Mesothelial cell of epicardium (in vitro differentiated cells): ENCODE measurements at regions not wholly inside any gene's neighbourhood (a gene's known extent, or its start where the extent isn't known, plus 50 kb on each side); places are given as distances from the start of the nearest gene placed in this dataset.

Source experiments
- DNase-seq, 2 experiments: peaks; one replicate each; pipeline ENCODE4 v3.0.0; 2021; ENCODE audit warnings: low spot score in 2 of 2; ENCODE audit not compliant: unreplicated experiment in 2 of 2
- H3K27ac Mint-ChIP-seq: 2 replicates; pipeline ENCODE4 v1.8.0; 2021; ENCODE audit warnings: mixed read lengths
- H3K27me3 Mint-ChIP-seq: 2 replicates; pipeline ENCODE4 v1.8.0; 2021; ENCODE audit warnings: low read depth, mixed read lengths
- H3K36me3 Mint-ChIP-seq: 2 replicates; pipeline ENCODE4 v1.8.0; 2021; ENCODE audit warnings: mixed read lengths
- H3K4me1 Mint-ChIP-seq: 2 replicates; pipeline ENCODE4 v1.8.0; 2021; ENCODE audit warnings: mixed read lengths
- H3K4me3 Mint-ChIP-seq: 2 replicates; pipeline ENCODE4 v1.8.0; 2021; ENCODE audit warnings: mild to moderate bottlenecking, moderate library complexity, mixed read lengths
- H3K9me3 Mint-ChIP-seq: 2 replicates; pipeline ENCODE4 v1.8.0; 2021; ENCODE audit warnings: mixed read lengths
- TF ChIP-seq, protein P1 (sequence below): fragments of 200-600 bp; sonication (generic); IDR thresholded peaks from one replicate; pipeline ENCODE4 v1.5.0; 2021; ENCODE audit warnings: antibody characterized with exemption; ENCODE audit not compliant: unreplicated experiment

DNA sequence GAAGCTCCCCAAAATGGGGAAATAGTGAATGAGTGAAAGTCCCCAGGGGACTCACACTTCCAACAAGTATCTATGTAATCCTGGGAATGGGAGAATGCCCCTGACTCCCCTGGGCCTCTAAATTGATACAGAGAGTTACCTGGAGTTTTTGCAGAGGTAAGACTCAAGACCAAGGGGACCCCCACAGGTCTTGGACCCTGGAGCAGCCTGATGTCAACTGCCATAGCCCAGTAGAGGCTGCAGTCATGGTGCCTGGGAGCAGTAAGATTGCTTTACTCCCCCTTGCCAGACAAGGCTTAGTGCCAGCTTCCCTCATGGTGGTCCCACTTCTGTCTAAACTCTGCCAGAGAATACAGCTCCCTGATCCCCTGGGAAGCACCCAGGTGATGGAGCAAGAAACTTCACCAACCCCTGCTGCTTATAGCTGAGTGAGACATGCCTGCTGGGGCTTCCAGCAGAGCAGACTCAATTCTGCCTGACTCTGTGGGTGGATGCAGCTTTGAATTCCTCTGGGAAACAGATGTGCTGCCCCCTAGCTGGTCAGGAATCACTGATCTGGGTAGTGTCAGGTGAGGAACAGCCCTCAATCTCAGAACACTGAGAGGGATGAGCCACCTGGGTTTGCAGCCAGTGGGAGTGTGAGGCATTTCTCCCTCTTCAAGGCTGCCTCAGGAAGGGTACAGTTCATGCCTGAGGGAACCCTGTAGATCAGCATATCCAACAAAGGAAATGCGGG is 485.9 kb downstream of the NSUN3 start:
- H3K9me3 Mint-ChIP-seq: peaks cover 33% of the 10 kb centered on the region
- H3K4me3 Mint-ChIP-seq: no peak overlapping the region
- H3K27ac Mint-ChIP-seq: no peak overlapping the region

DNA sequence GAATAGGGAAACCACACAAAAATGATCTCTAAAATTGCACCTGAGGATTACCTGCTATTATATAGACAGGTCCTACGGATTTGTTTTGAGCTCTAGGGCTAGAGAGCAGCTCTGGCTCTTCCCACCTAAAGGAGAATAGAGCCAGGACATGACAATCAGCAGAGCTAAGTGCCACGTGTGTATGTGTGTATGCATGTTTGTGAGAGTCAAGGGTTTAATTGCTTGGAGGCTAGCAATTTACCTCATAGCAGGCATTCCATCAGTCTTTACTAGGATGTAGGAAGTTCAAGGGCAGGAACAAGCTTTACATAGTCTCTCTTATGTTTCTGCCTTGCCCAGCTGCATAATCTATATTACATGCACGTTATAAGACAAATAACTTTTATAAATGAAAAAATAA is 498.2 kb downstream of the NSUN3 start:
- Mint-ChIP-seq H3K9me3 (peaks cover 16% of the 10 kb centered on the region), H3K27me3 (no peaks in the 10 kb centered on the region), H3K27ac (no peak overlapping the region), H3K4me1 (no peaks in the 10 kb centered on the region), H3K4me3 (no peak overlapping the region), H3K36me3 (no peaks in the 10 kb centered on the region)
- TF ChIP-seq, protein P1, sequence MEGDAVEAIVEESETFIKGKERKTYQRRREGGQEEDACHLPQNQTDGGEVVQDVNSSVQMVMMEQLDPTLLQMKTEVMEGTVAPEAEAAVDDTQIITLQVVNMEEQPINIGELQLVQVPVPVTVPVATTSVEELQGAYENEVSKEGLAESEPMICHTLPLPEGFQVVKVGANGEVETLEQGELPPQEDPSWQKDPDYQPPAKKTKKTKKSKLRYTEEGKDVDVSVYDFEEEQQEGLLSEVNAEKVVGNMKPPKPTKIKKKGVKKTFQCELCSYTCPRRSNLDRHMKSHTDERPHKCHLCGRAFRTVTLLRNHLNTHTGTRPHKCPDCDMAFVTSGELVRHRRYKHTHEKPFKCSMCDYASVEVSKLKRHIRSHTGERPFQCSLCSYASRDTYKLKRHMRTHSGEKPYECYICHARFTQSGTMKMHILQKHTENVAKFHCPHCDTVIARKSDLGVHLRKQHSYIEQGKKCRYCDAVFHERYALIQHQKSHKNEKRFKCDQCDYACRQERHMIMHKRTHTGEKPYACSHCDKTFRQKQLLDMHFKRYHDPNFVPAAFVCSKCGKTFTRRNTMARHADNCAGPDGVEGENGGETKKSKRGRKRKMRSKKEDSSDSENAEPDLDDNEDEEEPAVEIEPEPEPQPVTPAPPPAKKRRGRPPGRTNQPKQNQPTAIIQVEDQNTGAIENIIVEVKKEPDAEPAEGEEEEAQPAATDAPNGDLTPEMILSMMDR: no peak
- DNase-seq: no peak

More for the DNA sequence above, 485.9 kb downstream of the NSUN3 start:
- TF ChIP-seq, protein P1: no peak
- DNase-seq: no peak
- Mint-ChIP-seq H3K4me1 (peaks cover 5% of the 10 kb centered on the region), H3K36me3 (peaks cover 4% of the 10 kb centered on the region), H3K27me3 (no peaks in the 10 kb centered on the region)

DNA sequence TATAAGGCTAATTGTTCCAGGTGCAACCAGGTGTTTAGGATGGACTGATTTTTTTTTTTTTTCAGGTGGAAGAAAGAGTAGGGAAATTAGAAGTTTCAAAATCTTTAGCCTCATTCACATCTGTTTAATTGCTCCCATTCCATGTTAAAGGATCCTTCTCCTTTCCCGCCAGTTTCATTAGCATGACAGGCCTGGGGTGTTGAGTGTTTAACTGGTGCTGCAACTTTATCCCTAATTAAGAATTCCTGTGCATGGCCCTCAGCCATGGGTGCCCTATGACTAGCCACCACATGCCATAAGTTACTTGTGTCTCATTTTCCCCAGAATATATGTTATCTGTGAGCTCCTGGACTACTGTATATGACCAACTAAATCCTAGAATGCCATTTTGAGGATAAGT is 501.4 kb downstream of the NSUN3 start:
- TF ChIP-seq, protein P1: no peak
- peaks cover 8% of the 10 kb centered on the region for H3K9me3 Mint-ChIP-seq
- no peaks in the 10 kb centered on the region for H3K36me3 Mint-ChIP-seq
- no peaks in the 10 kb centered on the region for H3K27me3 Mint-ChIP-seq
- no peak for DNase-seq
- H3K27ac Mint-ChIP-seq: no peak overlapping the region
- H3K4me1 Mint-ChIP-seq: peaks cover 2% of the 10 kb centered on the region
- no peak overlapping the region for H3K4me3 Mint-ChIP-seq

DNA sequence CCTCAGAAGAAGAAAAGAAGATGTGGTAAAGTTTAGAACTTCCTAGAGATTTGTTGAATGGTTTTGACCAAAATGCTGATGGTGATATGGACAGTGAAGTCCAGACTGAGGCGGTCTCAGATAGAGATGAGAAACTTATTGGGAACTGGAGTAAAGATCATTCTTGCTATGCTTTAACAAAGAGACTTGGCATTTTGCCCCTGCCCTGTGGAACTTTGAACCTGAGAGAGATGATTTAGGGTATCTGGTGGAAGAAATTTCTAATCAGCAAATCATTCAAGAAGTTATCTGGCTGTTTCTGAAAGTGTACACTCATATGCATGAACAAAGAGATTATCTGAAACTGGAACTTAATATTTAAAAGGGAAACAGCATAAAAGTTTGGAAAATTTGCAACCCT is 505.2 kb downstream of the NSUN3 start:
- TF ChIP-seq, protein P1: no peak
- H3K27ac Mint-ChIP-seq: no peak overlapping the region
- H3K4me1 Mint-ChIP-seq: peaks cover 3% of the 10 kb centered on the region
- DNase-seq: no peak
- no peaks in the 10 kb centered on the region for H3K36me3 Mint-ChIP-seq
- peaks cover 6% of the 10 kb centered on the region for H3K9me3 Mint-ChIP-seq
- H3K27me3 Mint-ChIP-seq: no peaks in the 10 kb centered on the region
- H3K4me3 Mint-ChIP-seq: no peak overlapping the region

DNA sequence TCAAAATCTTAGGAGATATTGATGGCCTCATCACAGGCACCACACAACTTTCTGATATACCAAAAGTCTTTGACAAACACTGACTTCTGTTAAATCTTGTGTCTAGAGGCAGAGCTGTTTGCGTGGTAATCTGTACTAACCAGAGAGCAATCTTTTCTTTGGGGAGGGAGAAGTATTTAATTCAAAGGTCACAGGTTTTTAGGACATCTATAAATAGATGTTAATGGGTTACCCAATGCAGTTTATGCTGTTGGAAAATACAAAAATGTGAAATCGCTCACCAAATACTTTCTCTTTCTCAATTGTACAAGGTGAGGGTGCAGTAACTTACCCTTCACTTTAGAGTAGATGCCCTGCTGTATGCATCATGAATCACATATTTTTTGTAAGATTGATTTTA is 510.5 kb downstream of the NSUN3 start:
- Mint-ChIP-seq H3K9me3 (peaks cover 7% of the 10 kb centered on the region), H3K27me3 (no peaks in the 10 kb centered on the region), H3K27ac (no peak overlapping the region), H3K4me1 (peaks cover 8% of the 10 kb centered on the region), H3K4me3 (no peak overlapping the region), H3K36me3 (no peaks in the 10 kb centered on the region)
- DNase-seq: no peak
- TF ChIP-seq, protein P1: no peak
